ENCODE measurements at regions not wholly inside any gene's neighbourhood (a gene's known extent, or its start where the extent isn't known, plus 50 kb on each side); places are given as distances from the start of the nearest gene placed in this dataset.

- Mint-ChIP-seq H3K4me3 (peak overlapping the region; percentile 70), H3K4me1 (peaks cover 14% of the 10 kb centered on the region), H3K36me3 (ENCODE audit: low read depth) (peaks cover 3% of the 10 kb centered on the region), H3K27ac (no peak overlapping the region), H3K27me3 (ENCODE audit: insufficient read depth) (peaks cover 50% of the 10 kb centered on the region), H3K9me3 (peaks cover 13% of the 10 kb centered on the region)
- TF ChIP-seq CTCF (conservative IDR thresholded peaks at IDR 0.05), result no peak
- DNase-seq, result no peak
- Histone ChIP-seq H3K9ac (ENCODE audit: extremely low read depth, low read length, poor library complexity, severe bottlenecking) (no peak overlapping the region), H3K27ac (ENCODE audit: low read depth, low read length) (no peak overlapping the region), H3K9me3 (ENCODE audit: control insufficient read depth, low read length) (peaks cover 7% of the 10 kb centered on the region), H3K4me3 (ENCODE audit: low read length) (no peak overlapping the region), H3K27me3 (ENCODE audit: control insufficient read depth, insufficient read depth, low read length, poor library complexity, severe bottlenecking) (peaks cover 18% of the 10 kb centered on the region), H3K36me3 (ENCODE audit: control insufficient read depth, insufficient read depth, low read length) (no peaks in the 10 kb centered on the region), H3K4me1 (ENCODE audit: control insufficient read depth, insufficient read depth, low read length) (peaks cover 4% of the 10 kb centered on the region)
- WGBS, 2 experiments (ENCODE audit: insufficient coverage in 1 of 2, insufficient read length in 1 of 2), result 74 to 83% methylated on average over 4 to 20 of the region's 20 CpGs
These were observed 61.1 kb downstream of the SPATA31C2 start for GRCh38 chr9:88077071-88077617.

DNA sequence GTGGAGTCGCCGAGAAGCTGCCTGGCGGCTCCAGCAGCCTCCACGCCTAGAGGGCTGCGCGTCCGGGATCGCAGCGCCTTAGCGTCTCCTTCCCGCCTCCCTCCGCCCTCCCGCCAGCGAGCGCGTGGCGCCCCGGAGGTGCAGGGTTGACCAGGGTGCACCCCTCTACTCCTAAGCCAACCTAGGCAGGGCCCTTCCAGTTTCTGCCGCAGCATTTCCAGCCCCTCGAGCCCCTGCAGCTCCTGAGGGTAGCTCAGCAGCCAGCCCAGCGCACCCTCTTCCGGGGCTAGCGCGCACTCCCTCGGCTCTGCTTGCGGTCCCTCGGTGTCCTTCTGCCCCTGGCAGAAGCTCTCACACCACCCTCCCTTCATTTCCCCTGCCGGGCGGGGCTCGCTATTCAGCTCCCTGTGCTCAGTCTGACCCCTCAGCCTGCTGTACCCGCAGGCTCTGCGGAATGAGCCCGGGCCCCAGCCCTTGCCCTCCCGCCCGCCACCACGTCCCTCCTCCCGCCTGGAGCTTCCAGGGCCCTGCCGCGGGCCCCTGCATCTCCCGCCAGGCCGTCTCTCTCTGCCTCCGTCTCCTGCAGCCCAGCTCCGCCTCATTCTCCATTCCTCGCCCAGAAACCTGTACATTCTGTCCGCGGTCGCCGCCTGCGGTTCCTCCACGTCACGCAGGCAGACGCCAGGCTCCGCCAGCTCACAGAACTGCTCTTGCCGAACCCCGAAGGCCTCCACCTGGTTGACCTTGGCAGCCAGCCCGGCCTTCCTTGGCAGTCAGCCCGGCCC, 61.8 kb downstream of the SPATA31C2 start:
- Histone ChIP-seq H3K36me3 (ENCODE audit: control insufficient read depth, insufficient read depth, low read length) (no peaks in the 10 kb centered on the region), H3K9ac (ENCODE audit: extremely low read depth, low read length, poor library complexity, severe bottlenecking) (peak overlapping the region; percentile 3), H3K27me3 (ENCODE audit: control insufficient read depth, insufficient read depth, low read length, poor library complexity, severe bottlenecking) (peaks cover 18% of the 10 kb centered on the region), H3K27ac (ENCODE audit: low read depth, low read length) (peak overlapping the region; percentile 32), H3K4me3 (ENCODE audit: low read length) (peak overlapping the region; percentile 80), H3K4me1 (ENCODE audit: control insufficient read depth, insufficient read depth, low read length) (peaks cover 4% of the 10 kb centered on the region), H3K9me3 (ENCODE audit: control insufficient read depth, low read length) (peaks cover 7% of the 10 kb centered on the region)
- Mint-ChIP-seq H3K27me3 (ENCODE audit: insufficient read depth) (peaks cover 50% of the 10 kb centered on the region), H3K9me3 (peaks cover 13% of the 10 kb centered on the region), H3K4me3 (peak overlapping the region; percentile 70), H3K36me3 (ENCODE audit: low read depth) (peaks cover 3% of the 10 kb centered on the region), H3K4me1 (peaks cover 14% of the 10 kb centered on the region), H3K27ac (peak overlapping the region; percentile 64)
- 13 to 14% methylated on average over 33 to 57 of the region's 57 CpGs for WGBS, 2 experiments (ENCODE audit: insufficient coverage in 1 of 2, insufficient read length in 1 of 2)
- TF ChIP-seq CTCF (conservative IDR thresholded peaks at IDR 0.05), result peak; percentile 40
- DNase-seq, result peak; percentile 91

DNA sequence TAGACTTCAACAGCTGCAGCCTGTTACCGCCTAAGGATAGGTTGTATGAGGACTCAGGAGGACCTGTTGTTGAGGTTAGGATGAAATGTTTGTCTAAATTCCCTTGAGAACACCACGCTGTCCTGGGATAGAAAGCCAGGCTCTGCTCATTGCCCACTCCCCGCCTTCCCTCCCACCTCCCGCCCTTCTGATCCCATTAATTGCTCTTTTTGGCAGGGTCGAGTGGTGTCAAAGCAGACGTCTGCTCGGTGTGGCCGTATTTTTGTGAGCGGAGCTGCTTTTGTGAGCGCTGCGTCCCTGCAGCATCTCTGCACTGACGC, 62.3 kb downstream of the SPATA31C2 start:
- peak overlapping the region; percentile 3 for H3K9ac ChIP-seq (ENCODE audit: extremely low read depth, low read length, poor library complexity, severe bottlenecking)
- Mint-ChIP-seq H3K9me3 (peaks cover 13% of the 10 kb centered on the region), H3K36me3 (ENCODE audit: low read depth) (peaks cover 3% of the 10 kb centered on the region), H3K4me3 (peak overlapping the region; percentile 70), H3K27ac (peak overlapping the region; percentile 71), H3K27me3 (ENCODE audit: insufficient read depth) (peaks cover 50% of the 10 kb centered on the region), H3K4me1 (peaks cover 14% of the 10 kb centered on the region)
- peaks cover 18% of the 10 kb centered on the region for H3K27me3 ChIP-seq (ENCODE audit: control insufficient read depth, insufficient read depth, low read length, poor library complexity, severe bottlenecking)
- H3K36me3 ChIP-seq (ENCODE audit: control insufficient read depth, insufficient read depth, low read length), result no peaks in the 10 kb centered on the region
- no peak for TF ChIP-seq CTCF (conservative IDR thresholded peaks at IDR 0.05)
- DNase-seq, result no peak
- H3K4me3 ChIP-seq (ENCODE audit: low read length), result peak overlapping the region; percentile 80
- H3K9me3 ChIP-seq (ENCODE audit: control insufficient read depth, low read length), result peaks cover 7% of the 10 kb centered on the region
- peak overlapping the region; percentile 32 for H3K27ac ChIP-seq (ENCODE audit: low read depth, low read length)
- 4 to 10% methylated on average over 8 to 12 of the region's 12 CpGs for WGBS, 2 experiments (ENCODE audit: insufficient coverage in 1 of 2, insufficient read length in 1 of 2)
- H3K4me1 ChIP-seq (ENCODE audit: control insufficient read depth, insufficient read depth, low read length), result peaks cover 4% of the 10 kb centered on the region

Data from endodermal cell (in vitro differentiated cells).